ENCODE measurements at regions not wholly inside any gene's neighbourhood (a gene's known extent, or its start where the extent isn't known, plus 50 kb on each side); places are given as distances from the start of the nearest gene placed in this dataset.

- Histone ChIP-seq H3K27ac (no peak overlapping the region), H3K9me3 (peaks cover 0 to 9% of the 10 kb centered on the region in 2 donors), H3K4me1 (no peaks in the 10 kb centered on the region), H3K4me3 (no peak overlapping the region), H3K36me3 (no peaks in the 10 kb centered on the region), H3K27me3 (no peaks in the 10 kb centered on the region)
- DNase-seq (ENCODE audit: low spot score in 2 of 2), result no peak
- intact Hi-C loops (cut with DNase I; ENCODE audit: low total_unique reads), result no loop called here
- no peak for TF ChIP-seq POLR2AphosphoS5 (IDR thresholded peaks at IDR 0.05)
- no peak for TF ChIP-seq CTCF (IDR thresholded peaks at IDR 0.05)
- no peak for TF ChIP-seq POLR2A (IDR thresholded peaks at IDR 0.05)
Measured at GRCh38 chr12:30104971-30105370, 321.2 kb upstream of the TMTC1 start.

GRCh38 chr12:30100741-30101140 is 317.0 kb upstream of the TMTC1 start:
- no peaks in the 10 kb centered on the region for H3K9me3 ChIP-seq
- H3K27me3 ChIP-seq, result no peaks in the 10 kb centered on the region
- no peaks in the 10 kb centered on the region for H3K36me3 ChIP-seq
- DNase-seq (ENCODE audit: low spot score in 2 of 2), result no peak
- TF ChIP-seq POLR2A (IDR thresholded peaks at IDR 0.05), result no peak
- TF ChIP-seq CTCF (IDR thresholded peaks at IDR 0.05), result no peak
- no peak overlapping the region for H3K27ac ChIP-seq
- H3K4me1 ChIP-seq, result no peaks in the 10 kb centered on the region
- intact Hi-C loops (cut with DNase I; ENCODE audit: low total_unique reads), result no loop called here
- no peak overlapping the region for H3K4me3 ChIP-seq

- intact Hi-C loops (cut with DNase I; ENCODE audit: low total_unique reads), result loop anchor here (2.0 kb wide), 1 partner anchor 72 kb away; no protein-coding TSS in a partner anchor
- TF ChIP-seq POLR2AphosphoS5 (IDR thresholded peaks at IDR 0.05) (no peak), POLR2A (IDR thresholded peaks at IDR 0.05) (no peak), CTCF (IDR thresholded peaks at IDR 0.05) (no peak)
Measured at GRCh38 chr12:30098677-30099076, 314.9 kb upstream of the TMTC1 start.

GRCh38 chr12:30095511-30095910 is 311.8 kb upstream of the TMTC1 start:
- Histone ChIP-seq H3K9me3 (no peaks in the 10 kb centered on the region), H3K27ac (no peak overlapping the region), H3K4me1 (no peaks in the 10 kb centered on the region), H3K27me3 (no peaks in the 10 kb centered on the region), H3K36me3 (no peaks in the 10 kb centered on the region), H3K4me3 (no peak overlapping the region)
- intact Hi-C loops (cut with DNase I; ENCODE audit: low total_unique reads), result no loop called here
- DNase-seq (ENCODE audit: low spot score in 2 of 2), result no peak
- TF ChIP-seq POLR2AphosphoS5 (IDR thresholded peaks at IDR 0.05), result no peak
- TF ChIP-seq CTCF (IDR thresholded peaks at IDR 0.05), result no peak
- no peak for TF ChIP-seq POLR2A (IDR thresholded peaks at IDR 0.05)

More at GRCh38 chr12:30098677-30099076, 314.9 kb upstream of the TMTC1 start:
- DNase-seq (ENCODE audit: low spot score in 2 of 2), result no peak
- no peaks in the 10 kb centered on the region for H3K9me3 ChIP-seq
- H3K36me3 ChIP-seq, result no peaks in the 10 kb centered on the region
- no peak overlapping the region for H3K27ac ChIP-seq
- H3K4me1 ChIP-seq, result no peaks in the 10 kb centered on the region
- H3K4me3 ChIP-seq, result no peak overlapping the region
- H3K27me3 ChIP-seq, result no peaks in the 10 kb centered on the region

- Histone ChIP-seq H3K4me1 (no peaks in the 10 kb centered on the region), H3K27ac (no peak overlapping the region), H3K27me3 (no peaks in the 10 kb centered on the region), H3K4me3 (no peak overlapping the region), H3K9me3 (no peaks in the 10 kb centered on the region), H3K36me3 (no peaks in the 10 kb centered on the region)
- intact Hi-C loops (cut with DNase I; ENCODE audit: low total_unique reads), result no loop called here
- TF ChIP-seq POLR2A (IDR thresholded peaks at IDR 0.05), result no peak
- no peak for DNase-seq (ENCODE audit: low spot score in 2 of 2)
Measured at GRCh38 chr12:30092983-30093617, 309.4 kb upstream of the TMTC1 start.

GRCh38 chr12:30090258-30090657 is 306.5 kb upstream of the TMTC1 start:
- intact Hi-C loops (cut with DNase I; ENCODE audit: low total_unique reads), result no loop called here
- no peaks in the 10 kb centered on the region for H3K9me3 ChIP-seq
- no peaks in the 10 kb centered on the region for H3K4me1 ChIP-seq
- H3K4me3 ChIP-seq, result no peak overlapping the region
- no peaks in the 10 kb centered on the region for H3K27me3 ChIP-seq
- no peak overlapping the region for H3K27ac ChIP-seq
- no peak for TF ChIP-seq POLR2A (IDR thresholded peaks at IDR 0.05)
- no peak for TF ChIP-seq CTCF (IDR thresholded peaks at IDR 0.05)
- TF ChIP-seq POLR2AphosphoS5 (IDR thresholded peaks at IDR 0.05), result no peak
- no peak for DNase-seq (ENCODE audit: low spot score in 2 of 2)
- H3K36me3 ChIP-seq, result no peaks in the 10 kb centered on the region

All from breast epithelium (tissue), 4 donors.